ENCODE measurements at regions not wholly inside any gene's neighbourhood (a gene's known extent, or its start where the extent isn't known, plus 50 kb on each side); places are given as distances from the start of the nearest gene placed in this dataset.

GRCh38 chr1:218531936-218532335, 186.8 kb downstream of the TGFB2 start:
- DNase-seq (ENCODE audit: low read depth in 1 of 2, low spot score in 2 of 2) (no peak), FAIRE-seq (no peak)
- Histone ChIP-seq H2BK12ac (ENCODE audit: low read depth, low read length) (no peak overlapping the region), H3K4ac (replicated peaks; ENCODE audit: insufficient read length, low read depth, low read length) (no peak overlapping the region), H4K20me1 (replicated peaks in 1 of 2; ENCODE audit: control insufficient read depth in 1 of 2, insufficient read depth in 2 of 2, low read length in 2 of 2) (no peaks in the 10 kb centered on the region), H3K79me1 (ENCODE audit: low read depth, low read length) (no peaks in the 10 kb centered on the region), H4K5ac (ENCODE audit: insufficient read length, low read depth, low read length) (no peak overlapping the region), H2BK5ac (ENCODE audit: low read depth, low read length) (no peak overlapping the region), H3K4me2 (ENCODE audit: insufficient read depth in 1 of 2, low read depth in 2 of 2, low read length in 2 of 2) (no peak overlapping the region), H3K9me3 (ENCODE audit: insufficient read depth in 2 of 2, low read depth in 1 of 2, low read length in 1 of 2) (no peaks in the 10 kb centered on the region), H3K27me3 (replicated peaks in 1 of 4; ENCODE audit: control insufficient read depth in 3 of 4, extremely low read depth in 1 of 4, insufficient read depth in 3 of 4, low read length in 3 of 4) (no peaks in the 10 kb centered on the region), H3K4me3 (ENCODE audit: extremely low read depth in 1 of 4, insufficient read depth in 2 of 4, low read depth in 3 of 4, low read length in 4 of 4) (no peak overlapping the region), H3K27ac (ENCODE audit: low read depth, low read length) (no peak overlapping the region), H4K8ac (ENCODE audit: extremely low read depth, insufficient read depth, low read length) (no peak overlapping the region), H3K56ac (replicated peaks; ENCODE audit: insufficient read length, low read depth, low read length) (no peak overlapping the region), H3K23ac (ENCODE audit: insufficient read length) (no peak overlapping the region), H2BK120ac (replicated peaks; ENCODE audit: low read depth, low read length) (no peak overlapping the region), H3K79me2 (ENCODE audit: control insufficient read depth in 1 of 2, insufficient read depth in 2 of 2, low read length in 2 of 2) (no peaks in the 10 kb centered on the region), H2BK20ac (ENCODE audit: low read length) (no peak overlapping the region), H3K9ac (replicated peaks in 1 of 4; ENCODE audit: extremely low read depth in 1 of 4, low read depth in 3 of 4, low read length in 3 of 4) (no peak overlapping the region), H3K4me1 (replicated peaks in 1 of 4; ENCODE audit: control insufficient read depth in 3 of 4, insufficient read depth in 4 of 4, low read length in 3 of 4) (0 out of 7 replicates have a peak, but pooled peaks cover 0 to 3% (median 0%) of the 10 kb centered on the region in 4 experiments), H3K36me3 (ENCODE audit: control insufficient read depth in 2 of 4, insufficient read depth in 4 of 4, low read length in 3 of 4) (no peaks in the 10 kb centered on the region), H2BK15ac (ENCODE audit: low read length) (no peak overlapping the region), H2AFZ (ENCODE audit: low read length) (no peak overlapping the region; the same call in 1 of the 2 replicates), H3K14ac (ENCODE audit: insufficient read length) (no peak overlapping the region), H3K18ac (ENCODE audit: extremely low read depth, low read length) (no peak overlapping the region), H4K91ac (replicated peaks; ENCODE audit: insufficient read length, low read length) (no peak overlapping the region), H3K23me2 (ENCODE audit: low read depth, low read length) (no peaks in the 10 kb centered on the region), H2AK5ac (ENCODE audit: low read depth, low read length) (no peak overlapping the region)
- POLR2A ChIA-PET (ENCODE audit: partially characterized antibody): no interaction called here
- no peak for TF ChIP-seq CHD1 (IDR thresholded peaks at IDR 0.05; ENCODE audit: low read depth, low read length)
- no peak for TF ChIP-seq SP2 (IDR thresholded peaks at IDR 0.05; ENCODE audit: low read length)
- TF ChIP-seq CBX8 (IDR thresholded peaks at IDR 0.05; ENCODE audit: borderline replicate concordance, low read depth, low read length): no peak
- no peak for TF ChIP-seq BACH1 (IDR thresholded peaks at IDR 0.05; ENCODE audit: low read length)
- no peak for TF ChIP-seq GABPA (IDR thresholded peaks at IDR 0.05; ENCODE audit: borderline replicate concordance, insufficient read depth, low read length)
- no peak for TF ChIP-seq JUN (IDR thresholded peaks at IDR 0.05; ENCODE audit: low read depth, low read length)
- no peak for TF ChIP-seq CEBPB (IDR thresholded peaks at IDR 0.05; ENCODE audit: low read depth, low read length)
- no peak for TF ChIP-seq TAF1 (IDR thresholded peaks at IDR 0.05; ENCODE audit: low read depth, low read length)
- no peak for TF ChIP-seq EP300 (IDR thresholded peaks at IDR 0.05; ENCODE audit: borderline replicate concordance in 1 of 2, low read depth in 2 of 2, low read length in 2 of 2)
- no peak for TF ChIP-seq POLR2AphosphoS5 (IDR thresholded peaks at IDR 0.05; ENCODE audit: low read depth, low read length)
- no peak for TF ChIP-seq TCF12 (IDR thresholded peaks at IDR 0.05; ENCODE audit: low read depth, low read length)
- WGBS, 2 experiments (ENCODE audit: extremely low coverage in 1 of 2, insufficient coverage in 1 of 2, insufficient read length in 1 of 2, insufficient replicate concordance in 2 of 2, low coverage in 1 of 2, low lambda C conversion rate in 2 of 2, missing lambda C conversion rate in 1 of 2): 92% methylated on average over 5 of the region's 5 CpGs; no CpG with 5 or more reads in 1 of the 2 experiments
- CTCF ChIA-PET (ENCODE audit: partially characterized antibody): no interaction called here
